ENCODE measurements at regions not wholly inside any gene's neighbourhood (a gene's known extent, or its start where the extent isn't known, plus 50 kb on each side); places are given as distances from the start of the nearest gene placed in this dataset.

DNA sequence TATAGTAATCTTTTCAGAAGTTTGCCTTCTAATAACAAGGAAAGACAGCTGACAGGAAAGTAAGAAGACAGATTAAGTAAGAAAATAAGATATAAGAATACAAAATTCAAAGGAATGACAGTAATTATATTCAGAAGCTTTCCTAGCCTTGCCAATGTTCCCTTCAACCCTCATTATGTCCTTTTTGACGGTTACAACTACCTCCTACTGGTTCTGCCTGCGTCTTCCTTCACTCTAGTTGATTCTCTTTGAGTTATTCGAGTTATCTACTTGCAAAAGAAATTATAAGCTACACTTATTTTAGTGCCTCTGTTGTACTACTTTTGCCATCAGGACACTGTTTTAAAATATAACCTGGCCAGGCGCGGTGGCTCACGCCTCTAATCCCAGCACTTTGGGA lies 218.9 kb upstream of the GYPC start:
- no peaks in the 10 kb centered on the region for H3K4me1 Mint-ChIP-seq

More for the DNA sequence above, 218.9 kb upstream of the GYPC start:
- H3K27me3 Mint-ChIP-seq (ENCODE audit: insufficient read depth, low read depth, poor library complexity) = peaks cover 2% of the 10 kb centered on the region
- no peak overlapping the region for H3K4me3 ChIP-seq
- H3K4me2 ChIP-seq = no peak overlapping the region
- no peaks in the 10 kb centered on the region for H4K20me1 ChIP-seq (replicated peaks; ENCODE audit: insufficient read depth)
- H3K9me3 Mint-ChIP-seq = no peaks in the 10 kb centered on the region
- no peaks in the 10 kb centered on the region for H3K36me3 Mint-ChIP-seq (ENCODE audit: low read depth)
- H3K4me1 ChIP-seq (ENCODE audit: insufficient read depth) = no peaks in the 10 kb centered on the region
- no peaks in the 10 kb centered on the region for H3F3A ChIP-seq (replicated peaks; ENCODE audit: low read depth)
- no peak overlapping the region for H3K4me3 Mint-ChIP-seq
- TF ChIP-seq NANOG (IDR thresholded peaks at IDR 0.05; ENCODE audit: borderline replicate concordance) (no peak), CREB1 (CRISPR knock-in tag; IDR thresholded peaks at IDR 0.05; ENCODE audit: low read depth) (no peak), ZNF114 (CRISPR knock-in tag; IDR thresholded peaks at IDR 0.05) (no peak), POLR2AphosphoS5 (IDR thresholded peaks at IDR 0.05; ENCODE audit: low read depth) (no peak), JUNB (IDR thresholded peaks at IDR 0.05; ENCODE audit: unreplicated experiment) (no peak), EZH2phosphoT487 (IDR thresholded peaks at IDR 0.05; ENCODE audit: unreplicated experiment) (no peak), ZNF331 (CRISPR knock-in tag; IDR thresholded peaks at IDR 0.05; ENCODE audit: low read depth) (no peak), EZH2 (IDR thresholded peaks at IDR 0.05; ENCODE audit: low read depth, unreplicated experiment) (no peak), REST (IDR thresholded peaks at IDR 0.05; ENCODE audit: unreplicated experiment) (no peak), STAT1 (IDR thresholded peaks at IDR 0.05; ENCODE audit: unreplicated experiment) (no peak)
- TF ChIP-seq, protein P1, sequence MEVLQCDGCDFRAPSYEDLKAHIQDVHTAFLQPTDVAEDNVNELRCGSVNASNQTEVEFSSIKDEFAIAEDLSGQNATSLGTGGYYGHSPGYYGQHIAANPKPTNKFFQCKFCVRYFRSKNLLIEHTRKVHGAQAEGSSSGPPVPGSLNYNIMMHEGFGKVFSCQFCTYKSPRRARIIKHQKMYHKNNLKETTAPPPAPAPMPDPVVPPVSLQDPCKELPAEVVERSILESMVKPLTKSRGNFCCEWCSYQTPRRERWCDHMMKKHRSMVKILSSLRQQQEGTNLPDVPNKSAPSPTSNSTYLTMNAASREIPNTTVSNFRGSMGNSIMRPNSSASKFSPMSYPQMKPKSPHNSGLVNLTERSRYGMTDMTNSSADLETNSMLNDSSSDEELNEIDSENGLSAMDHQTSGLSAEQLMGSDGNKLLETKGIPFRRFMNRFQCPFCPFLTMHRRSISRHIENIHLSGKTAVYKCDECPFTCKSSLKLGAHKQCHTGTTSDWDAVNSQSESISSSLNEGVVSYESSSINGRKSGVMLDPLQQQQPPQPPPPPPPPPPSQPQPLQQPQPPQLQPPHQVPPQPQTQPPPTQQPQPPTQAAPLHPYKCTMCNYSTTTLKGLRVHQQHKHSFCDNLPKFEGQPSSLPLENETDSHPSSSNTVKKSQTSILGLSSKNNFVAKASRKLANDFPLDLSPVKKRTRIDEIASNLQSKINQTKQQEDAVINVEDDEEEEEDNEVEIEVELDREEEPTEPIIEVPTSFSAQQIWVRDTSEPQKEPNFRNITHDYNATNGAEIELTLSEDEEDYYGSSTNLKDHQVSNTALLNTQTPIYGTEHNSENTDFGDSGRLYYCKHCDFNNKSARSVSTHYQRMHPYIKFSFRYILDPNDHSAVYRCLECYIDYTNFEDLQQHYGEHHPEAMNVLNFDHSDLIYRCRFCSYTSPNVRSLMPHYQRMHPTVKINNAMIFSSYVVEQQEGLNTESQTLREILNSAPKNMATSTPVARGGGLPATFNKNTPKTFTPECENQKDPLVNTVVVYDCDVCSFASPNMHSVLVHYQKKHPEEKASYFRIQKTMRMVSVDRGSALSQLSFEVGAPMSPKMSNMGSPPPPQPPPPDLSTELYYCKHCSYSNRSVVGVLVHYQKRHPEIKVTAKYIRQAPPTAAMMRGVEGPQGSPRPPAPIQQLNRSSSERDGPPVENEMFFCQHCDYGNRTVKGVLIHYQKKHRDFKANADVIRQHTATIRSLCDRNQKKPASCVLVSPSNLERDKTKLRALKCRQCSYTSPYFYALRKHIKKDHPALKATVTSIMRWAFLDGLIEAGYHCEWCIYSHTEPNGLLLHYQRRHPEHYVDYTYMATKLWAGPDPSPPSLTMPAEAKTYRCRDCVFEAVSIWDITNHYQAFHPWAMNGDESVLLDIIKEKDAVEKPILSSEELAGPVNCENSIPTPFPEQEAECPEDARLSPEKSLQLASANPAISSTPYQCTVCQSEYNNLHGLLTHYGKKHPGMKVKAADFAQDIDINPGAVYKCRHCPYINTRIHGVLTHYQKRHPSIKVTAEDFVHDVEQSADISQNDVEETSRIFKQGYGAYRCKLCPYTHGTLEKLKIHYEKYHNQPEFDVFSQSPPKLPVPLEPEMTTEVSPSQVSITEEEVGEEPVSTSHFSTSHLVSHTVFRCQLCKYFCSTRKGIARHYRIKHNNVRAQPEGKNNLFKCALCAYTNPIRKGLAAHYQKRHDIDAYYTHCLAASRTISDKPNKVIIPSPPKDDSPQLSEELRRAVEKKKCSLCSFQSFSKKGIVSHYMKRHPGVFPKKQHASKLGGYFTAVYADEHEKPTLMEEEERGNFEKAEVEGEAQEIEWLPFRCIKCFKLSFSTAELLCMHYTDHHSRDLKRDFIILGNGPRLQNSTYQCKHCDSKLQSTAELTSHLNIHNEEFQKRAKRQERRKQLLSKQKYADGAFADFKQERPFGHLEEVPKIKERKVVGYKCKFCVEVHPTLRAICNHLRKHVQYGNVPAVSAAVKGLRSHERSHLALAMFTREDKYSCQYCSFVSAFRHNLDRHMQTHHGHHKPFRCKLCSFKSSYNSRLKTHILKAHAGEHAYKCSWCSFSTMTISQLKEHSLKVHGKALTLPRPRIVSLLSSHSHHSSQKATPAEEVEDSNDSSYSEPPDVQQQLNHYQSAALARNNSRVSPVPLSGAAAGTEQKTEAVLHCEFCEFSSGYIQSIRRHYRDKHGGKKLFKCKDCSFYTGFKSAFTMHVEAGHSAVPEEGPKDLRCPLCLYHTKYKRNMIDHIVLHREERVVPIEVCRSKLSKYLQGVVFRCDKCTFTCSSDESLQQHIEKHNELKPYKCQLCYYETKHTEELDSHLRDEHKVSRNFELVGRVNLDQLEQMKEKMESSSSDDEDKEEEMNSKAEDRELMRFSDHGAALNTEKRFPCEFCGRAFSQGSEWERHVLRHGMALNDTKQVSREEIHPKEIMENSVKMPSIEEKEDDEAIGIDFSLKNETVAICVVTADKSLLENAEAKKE (CRISPR knock-in tag; IDR thresholded peaks at IDR 0.05) = no peak
- TF ChIP-seq, protein P2, sequence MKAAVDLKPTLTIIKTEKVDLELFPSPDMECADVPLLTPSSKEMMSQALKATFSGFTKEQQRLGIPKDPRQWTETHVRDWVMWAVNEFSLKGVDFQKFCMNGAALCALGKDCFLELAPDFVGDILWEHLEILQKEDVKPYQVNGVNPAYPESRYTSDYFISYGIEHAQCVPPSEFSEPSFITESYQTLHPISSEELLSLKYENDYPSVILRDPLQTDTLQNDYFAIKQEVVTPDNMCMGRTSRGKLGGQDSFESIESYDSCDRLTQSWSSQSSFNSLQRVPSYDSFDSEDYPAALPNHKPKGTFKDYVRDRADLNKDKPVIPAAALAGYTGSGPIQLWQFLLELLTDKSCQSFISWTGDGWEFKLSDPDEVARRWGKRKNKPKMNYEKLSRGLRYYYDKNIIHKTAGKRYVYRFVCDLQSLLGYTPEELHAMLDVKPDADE (IDR thresholded peaks at IDR 0.05) = no peak
- no peak overlapping the region for H2AFZ ChIP-seq
- H3K27me3 ChIP-seq (ENCODE audit: insufficient read depth) = no peaks in the 10 kb centered on the region
- DNase-seq (ENCODE audit: low spot score) (no peak), ATAC-seq (no peak)
- no peak overlapping the region for H3K27ac ChIP-seq (ENCODE audit: low read depth)
- no peaks in the 10 kb centered on the region for H3K79me2 ChIP-seq (replicated peaks; ENCODE audit: insufficient read depth)
- no peaks in the 10 kb centered on the region; the same call in 1 of the 2 replicates for H3K36me3 ChIP-seq (ENCODE audit: insufficient read depth)
- no peak overlapping the region for H3K27ac Mint-ChIP-seq
- H3K9me2 ChIP-seq (ENCODE audit: insufficient read depth) = no peaks in the 10 kb centered on the region
